ENCODE measurements at regions not wholly inside any gene's neighbourhood (a gene's known extent, or its start where the extent isn't known, plus 50 kb on each side); places are given as distances from the start of the nearest gene placed in this dataset.

DNA sequence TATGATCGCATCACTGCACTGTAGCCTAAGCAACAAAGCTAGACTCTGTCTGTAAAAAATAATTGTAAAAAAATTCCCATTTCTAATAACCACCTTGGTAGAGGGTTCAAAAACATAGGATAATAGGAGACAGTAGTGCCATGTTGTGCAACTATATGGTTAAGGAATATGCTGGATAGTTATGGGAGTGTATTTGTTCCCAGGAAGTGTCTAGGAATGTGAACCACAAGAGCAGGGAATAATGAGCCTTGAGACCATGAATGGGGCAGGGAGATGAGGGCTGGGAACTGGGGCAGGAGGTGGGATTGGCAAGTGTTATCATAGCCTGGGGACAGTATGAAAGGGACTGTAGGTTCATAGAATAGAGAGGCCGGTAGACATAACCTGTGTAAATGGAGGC, 50.4 kb downstream of the RUSC2 start:
- Histone ChIP-seq H3K9me3 (ENCODE audit: control insufficient read depth, low read length) (no peaks in the 10 kb centered on the region), H3K9ac (ENCODE audit: extremely low read depth, low read length, poor library complexity, severe bottlenecking) (no peak overlapping the region), H3K36me3 (ENCODE audit: control insufficient read depth, insufficient read depth, low read length) (no peaks in the 10 kb centered on the region), H3K27ac (ENCODE audit: low read depth, low read length) (no peak overlapping the region), H3K4me1 (ENCODE audit: control insufficient read depth, insufficient read depth, low read length) (peaks cover 5% of the 10 kb centered on the region), H3K4me3 (ENCODE audit: low read length) (no peak overlapping the region), H3K27me3 (ENCODE audit: control insufficient read depth, insufficient read depth, low read length, poor library complexity, severe bottlenecking) (no peaks in the 10 kb centered on the region)
- DNase-seq = no peak
- Mint-ChIP-seq H3K4me3 (no peak overlapping the region), H3K4me1 (peaks cover 31% of the 10 kb centered on the region), H3K36me3 (ENCODE audit: low read depth) (peaks cover under 1% of the 10 kb centered on the region), H3K9me3 (no peaks in the 10 kb centered on the region), H3K27me3 (ENCODE audit: insufficient read depth) (no peaks in the 10 kb centered on the region), H3K27ac (no peak overlapping the region)
- 91 to 100% methylated on average over 1 to 2 of the region's 2 CpGs for WGBS, 2 experiments (ENCODE audit: insufficient coverage in 1 of 2, insufficient read length in 1 of 2)
- TF ChIP-seq CTCF (conservative IDR thresholded peaks at IDR 0.05) = no peak

- H3K4me1 Mint-ChIP-seq = no peaks in the 10 kb centered on the region
- Histone ChIP-seq H3K27ac (ENCODE audit: low read depth, low read length) (no peak overlapping the region), H3K27me3 (ENCODE audit: control insufficient read depth, insufficient read depth, low read length, poor library complexity, severe bottlenecking) (no peaks in the 10 kb centered on the region), H3K36me3 (ENCODE audit: control insufficient read depth, insufficient read depth, low read length) (no peaks in the 10 kb centered on the region), H3K9ac (ENCODE audit: extremely low read depth, low read length, poor library complexity, severe bottlenecking) (no peak overlapping the region), H3K4me3 (ENCODE audit: low read length) (no peak overlapping the region), H3K4me1 (ENCODE audit: control insufficient read depth, insufficient read depth, low read length) (peaks cover 5% of the 10 kb centered on the region), H3K9me3 (ENCODE audit: control insufficient read depth, low read length) (no peaks in the 10 kb centered on the region)
- TF ChIP-seq CTCF (conservative IDR thresholded peaks at IDR 0.05) = no peak
- no peaks in the 10 kb centered on the region for H3K9me3 Mint-ChIP-seq
- no peak for DNase-seq
- no peak overlapping the region for H3K4me3 Mint-ChIP-seq
- peaks cover 16% of the 10 kb centered on the region for H3K36me3 Mint-ChIP-seq (ENCODE audit: low read depth)
- no peak overlapping the region for H3K27ac Mint-ChIP-seq
- WGBS, 2 experiments (ENCODE audit: insufficient coverage in 1 of 2, insufficient read length in 1 of 2) = 94 to 96% methylated on average over 2 to 6 of the region's 6 CpGs
- no peaks in the 10 kb centered on the region for H3K27me3 Mint-ChIP-seq (ENCODE audit: insufficient read depth)
Measured at GRCh38 chr9:35546853-35547252, 56.9 kb downstream of the RUSC2 start.

GRCh38 chr9:35547889-35548418, 57.1 kb upstream of the TESK1 start:
- Mint-ChIP-seq H3K9me3 (no peaks in the 10 kb centered on the region), H3K36me3 (ENCODE audit: low read depth) (peaks cover 16% of the 10 kb centered on the region), H3K4me3 (no peak overlapping the region), H3K4me1 (no peaks in the 10 kb centered on the region), H3K27me3 (ENCODE audit: insufficient read depth) (no peaks in the 10 kb centered on the region), H3K27ac (no peak overlapping the region)
- Histone ChIP-seq H3K27me3 (ENCODE audit: control insufficient read depth, insufficient read depth, low read length, poor library complexity, severe bottlenecking) (no peaks in the 10 kb centered on the region), H3K36me3 (ENCODE audit: control insufficient read depth, insufficient read depth, low read length) (no peaks in the 10 kb centered on the region), H3K9ac (ENCODE audit: extremely low read depth, low read length, poor library complexity, severe bottlenecking) (no peak overlapping the region), H3K9me3 (ENCODE audit: control insufficient read depth, low read length) (no peaks in the 10 kb centered on the region), H3K27ac (ENCODE audit: low read depth, low read length) (no peak overlapping the region), H3K4me1 (ENCODE audit: control insufficient read depth, insufficient read depth, low read length) (peaks cover 5% of the 10 kb centered on the region), H3K4me3 (ENCODE audit: low read length) (no peak overlapping the region)
- no peak for DNase-seq
- TF ChIP-seq CTCF (conservative IDR thresholded peaks at IDR 0.05) = no peak
- WGBS, 2 experiments (ENCODE audit: insufficient coverage in 1 of 2, insufficient read length in 1 of 2) = 93 to 99% methylated on average over 11 to 16 of the region's 16 CpGs
